Uterus (tissue), 3 donors: ENCODE measurements at regions not wholly inside any gene's neighbourhood (a gene's known extent, or its start where the extent isn't known, plus 50 kb on each side); places are given as distances from the start of the nearest gene placed in this dataset.

Source experiments
- DNase-seq, 2 donors: peaks; one replicate each; pipeline ENCODE4 v3.0.0-alpha.2; 2019 to 2020
- H3K27ac ChIP-seq, 2 donors: fragments of 200-600 bp; sonication (generic); 1 replicate in 1 of 2; 2 replicates in 1 of 2; pipeline ENCODE4 v1.5.1; 2016 to 2018
- H3K27me3 ChIP-seq, 2 donors: fragments of 200-600 bp; sonication (generic); one replicate each; pipeline ENCODE4 v1.5.1; 2018 to 2019; ENCODE audit warnings: control low read depth in 1 of 2
- H3K36me3 ChIP-seq, 2 donors: fragments of 200-600 bp; sonication (generic); one replicate each; pipeline ENCODE4 v1.5.1; 2019; ENCODE audit warnings: control low read depth in 1 of 2
- H3K4me1 ChIP-seq, 2 donors: fragments of 200-600 bp; sonication (generic); one replicate each; pipeline ENCODE4 v1.5.1; 2018 to 2019; ENCODE audit warnings: control low read depth in 1 of 2
- H3K4me3 ChIP-seq, 2 donors: fragments of 200-600 bp; sonication (generic); 1 replicate in 1 of 2; 2 replicates in 1 of 2; pipeline ENCODE4 v1.5.1; 2018 to 2019; ENCODE audit warnings: mild to moderate bottlenecking in 1 of 2
- H3K9me3 ChIP-seq, 2 donors: fragments of 200-600 bp; sonication (generic); one replicate each; pipeline ENCODE4 v1.5.1; 2019; ENCODE audit warnings: control low read depth in 1 of 2
- POLR2A ChIP-seq, 2 donors: fragments of 450-650 bp; IDR thresholded peaks; one replicate each; pipeline ENCODE4 v1.6.1; 2016; ENCODE audit warnings: antibody characterized with exemption in 2 of 2, mild to moderate bottlenecking in 1 of 2, moderate library complexity in 1 of 2
- intact Hi-C: fragments of 100-400 bp; cut with DNase I; formaldehyde crosslinking; loops from one replicate; pipeline ENCODE4 v1.15.1; 2023; ENCODE audit warnings: low total_unique reads
- TF ChIP-seq, protein P1 (sequence below), 4 experiments: fragments of 200-600 bp in 2 of 4; fragments of 450-650 bp in 2 of 4; sonication (generic) in 2 of 4; IDR thresholded peaks; one replicate each; pipeline ENCODE4 v1.5.1; 2016 to 2019; ENCODE audit warnings: antibody characterized with exemption in 4 of 4, mild to moderate bottlenecking in 2 of 4, moderate library complexity in 1 of 4
- donor health status: DM: yes; HTN: yes; CAD: no.

DNA sequence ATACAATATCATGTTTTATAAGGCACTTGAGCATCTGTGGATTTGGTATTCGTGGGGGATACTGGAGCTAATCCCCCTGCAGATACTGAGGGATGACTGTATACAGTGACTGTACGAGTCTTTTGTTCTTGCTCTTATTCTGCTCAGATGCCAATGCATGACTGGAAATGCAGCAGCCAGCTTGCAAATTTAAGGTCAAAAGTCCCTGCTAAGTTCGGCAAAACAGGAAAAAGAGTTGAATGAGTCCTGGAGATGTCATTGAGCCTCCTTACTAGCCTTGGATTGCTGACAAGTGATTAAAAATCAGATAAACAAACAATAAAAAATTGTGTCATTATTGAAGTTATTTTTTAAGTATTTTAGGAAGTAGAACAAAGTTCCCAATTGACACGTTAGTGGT is 599.3 kb upstream of the IMPG1 start:
- intact Hi-C loops = no loop called here
- H3K27ac ChIP-seq = no peak overlapping the region
- no peaks in the 10 kb centered on the region for H3K36me3 ChIP-seq
- no peak for TF ChIP-seq POLR2A (IDR thresholded peaks at IDR 0.05)
- TF ChIP-seq, protein P1, sequence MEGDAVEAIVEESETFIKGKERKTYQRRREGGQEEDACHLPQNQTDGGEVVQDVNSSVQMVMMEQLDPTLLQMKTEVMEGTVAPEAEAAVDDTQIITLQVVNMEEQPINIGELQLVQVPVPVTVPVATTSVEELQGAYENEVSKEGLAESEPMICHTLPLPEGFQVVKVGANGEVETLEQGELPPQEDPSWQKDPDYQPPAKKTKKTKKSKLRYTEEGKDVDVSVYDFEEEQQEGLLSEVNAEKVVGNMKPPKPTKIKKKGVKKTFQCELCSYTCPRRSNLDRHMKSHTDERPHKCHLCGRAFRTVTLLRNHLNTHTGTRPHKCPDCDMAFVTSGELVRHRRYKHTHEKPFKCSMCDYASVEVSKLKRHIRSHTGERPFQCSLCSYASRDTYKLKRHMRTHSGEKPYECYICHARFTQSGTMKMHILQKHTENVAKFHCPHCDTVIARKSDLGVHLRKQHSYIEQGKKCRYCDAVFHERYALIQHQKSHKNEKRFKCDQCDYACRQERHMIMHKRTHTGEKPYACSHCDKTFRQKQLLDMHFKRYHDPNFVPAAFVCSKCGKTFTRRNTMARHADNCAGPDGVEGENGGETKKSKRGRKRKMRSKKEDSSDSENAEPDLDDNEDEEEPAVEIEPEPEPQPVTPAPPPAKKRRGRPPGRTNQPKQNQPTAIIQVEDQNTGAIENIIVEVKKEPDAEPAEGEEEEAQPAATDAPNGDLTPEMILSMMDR (IDR thresholded peaks at IDR 0.05) = no peak
- H3K9me3 ChIP-seq = no peaks in the 10 kb centered on the region
- no peak for DNase-seq
- H3K4me3 ChIP-seq = no peak overlapping the region
- no peaks in the 10 kb centered on the region for H3K4me1 ChIP-seq
- no peaks in the 10 kb centered on the region for H3K27me3 ChIP-seq

DNA sequence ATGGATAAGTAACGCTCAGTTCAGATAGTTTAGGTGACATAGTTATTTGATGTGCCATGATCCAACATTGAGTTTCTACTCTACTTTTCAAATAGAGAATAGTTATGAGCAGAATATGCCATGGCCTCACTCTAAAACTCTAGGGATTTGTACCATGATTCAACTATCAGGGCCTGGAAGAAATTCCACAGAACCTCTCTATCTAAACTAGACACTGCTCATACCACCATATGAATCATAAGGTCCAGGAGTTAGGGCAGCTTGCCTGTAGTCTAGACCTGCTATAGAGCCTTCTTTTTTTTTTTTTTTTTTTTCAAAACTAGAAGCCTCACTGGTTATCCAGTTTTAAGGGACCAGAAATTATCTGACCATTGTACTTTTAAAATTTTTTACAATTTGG is 571.8 kb upstream of the IMPG1 start:
- DNase-seq = no peak
- Histone ChIP-seq H3K27ac (no peak overlapping the region), H3K27me3 (no peaks in the 10 kb centered on the region), H3K4me1 (no peaks in the 10 kb centered on the region), H3K36me3 (no peaks in the 10 kb centered on the region), H3K9me3 (no peaks in the 10 kb centered on the region), H3K4me3 (no peak overlapping the region)
- TF ChIP-seq, protein P1 (IDR thresholded peaks at IDR 0.05) = no peak
- no peak for TF ChIP-seq POLR2A (IDR thresholded peaks at IDR 0.05)
- intact Hi-C loops = no loop called here

- H3K9me3 ChIP-seq = no peaks in the 10 kb centered on the region
- no peaks in the 10 kb centered on the region for H3K4me1 ChIP-seq
- DNase-seq = no peak
- H3K4me3 ChIP-seq = no peak overlapping the region
- H3K36me3 ChIP-seq = no peaks in the 10 kb centered on the region
- intact Hi-C loops = no loop called here
- H3K27me3 ChIP-seq = no peaks in the 10 kb centered on the region
- TF ChIP-seq, protein P1 (IDR thresholded peaks at IDR 0.05) = no peak
- no peak for TF ChIP-seq POLR2A (IDR thresholded peaks at IDR 0.05)
- no peak overlapping the region for H3K27ac ChIP-seq
Measured at GRCh38 chr6:76639941-76640340, 567.5 kb upstream of the IMPG1 start.

DNA sequence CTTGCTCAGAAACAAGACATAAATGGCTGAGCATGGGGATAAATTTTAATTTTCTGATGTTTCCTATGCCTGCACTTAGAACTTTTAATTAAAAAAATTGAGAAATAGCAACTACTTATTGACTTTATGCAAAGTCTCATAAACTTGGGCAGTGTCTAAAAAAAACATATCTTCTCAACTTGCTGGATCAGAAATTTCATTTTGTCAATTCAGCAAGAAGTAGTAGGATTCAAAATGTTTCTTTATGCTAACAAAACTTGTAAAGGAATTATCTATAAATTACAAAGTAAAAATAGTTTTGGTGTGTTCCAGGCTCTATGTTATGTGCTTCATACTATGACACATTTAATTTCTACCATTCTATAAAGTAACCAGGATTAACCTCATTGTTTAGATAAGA is 562.2 kb upstream of the IMPG1 start:
- Histone ChIP-seq H3K27ac (no peak overlapping the region), H3K4me3 (no peak overlapping the region), H3K9me3 (no peaks in the 10 kb centered on the region), H3K36me3 (no peaks in the 10 kb centered on the region), H3K27me3 (no peaks in the 10 kb centered on the region), H3K4me1 (no peaks in the 10 kb centered on the region)
- intact Hi-C loops = no loop called here
- no peak for DNase-seq
- TF ChIP-seq, protein P1 (IDR thresholded peaks at IDR 0.05) = no peak
- TF ChIP-seq POLR2A (IDR thresholded peaks at IDR 0.05) = no peak

DNA sequence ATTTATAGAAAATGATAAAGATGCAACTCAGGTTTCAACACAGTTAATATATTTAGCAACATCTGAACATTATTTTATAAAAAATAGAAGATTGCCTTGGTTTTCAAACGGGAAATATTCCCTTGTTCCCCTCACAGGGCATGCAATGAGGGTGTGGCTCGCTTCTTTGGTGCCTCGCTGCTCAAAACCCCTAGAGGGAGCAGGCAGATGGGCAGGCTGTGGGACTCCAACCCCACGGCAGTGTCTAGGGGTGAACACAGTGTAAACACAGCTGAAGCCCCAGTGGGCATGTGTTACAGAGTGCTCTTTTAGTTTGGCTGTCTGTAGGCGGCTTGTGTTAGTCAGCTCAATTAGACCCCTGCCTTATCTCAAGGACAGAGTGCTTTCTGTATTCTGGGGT is 560.8 kb upstream of the IMPG1 start:
- TF ChIP-seq, protein P1 (IDR thresholded peaks at IDR 0.05) = no peak
- no peak for TF ChIP-seq POLR2A (IDR thresholded peaks at IDR 0.05)
- no peak for DNase-seq
- H3K9me3 ChIP-seq = no peaks in the 10 kb centered on the region

More for the DNA sequence above, 560.8 kb upstream of the IMPG1 start:
- no peaks in the 10 kb centered on the region for H3K4me1 ChIP-seq
- intact Hi-C loops = no loop called here
- H3K27ac ChIP-seq = no peak overlapping the region
- no peaks in the 10 kb centered on the region for H3K36me3 ChIP-seq
- H3K27me3 ChIP-seq = no peaks in the 10 kb centered on the region
- no peak overlapping the region for H3K4me3 ChIP-seq
